ENCODE measurements at regions not wholly inside any gene's neighbourhood (a gene's known extent, or its start where the extent isn't known, plus 50 kb on each side); places are given as distances from the start of the nearest gene placed in this dataset.

DNA sequence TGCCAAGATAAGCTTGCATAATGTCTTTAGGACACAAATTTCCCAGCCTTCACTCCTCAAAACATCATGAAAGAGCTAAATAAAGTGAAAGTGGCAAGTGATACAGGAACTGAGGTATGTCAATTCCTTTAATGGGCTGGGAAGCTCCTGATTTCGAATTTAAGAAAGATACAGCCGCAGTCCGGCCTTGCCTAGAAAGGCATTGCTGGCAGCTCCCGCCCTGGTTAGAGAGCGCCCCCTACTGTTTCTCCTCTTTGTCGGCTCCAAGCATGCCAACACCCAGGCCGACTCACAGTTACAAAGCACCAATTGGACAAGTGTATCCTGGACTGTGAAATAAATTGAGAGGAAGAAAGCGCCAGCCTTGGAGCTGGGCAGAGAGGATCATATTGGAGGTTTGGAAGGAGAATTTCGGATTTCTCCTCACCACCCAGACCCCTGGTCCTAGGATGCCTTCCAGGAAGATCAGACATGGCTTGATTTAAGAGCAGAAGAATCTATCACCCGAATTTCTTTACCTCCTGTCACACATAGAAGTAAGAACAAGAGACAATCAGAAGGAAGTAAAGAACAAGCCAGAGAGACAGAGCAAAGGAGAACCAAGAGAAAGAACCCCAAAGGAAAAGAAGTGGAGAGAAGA is 84.0 kb downstream of the FAM76B start:
- TF ChIP-seq POLR2AphosphoS5 (IDR thresholded peaks at IDR 0.05; ENCODE audit: low read depth, low read length) (no peak), TAF1 (IDR thresholded peaks at IDR 0.05; ENCODE audit: low read depth, low read length) (no peak)
- FAIRE-seq, result peak; percentile 80
- DNase-seq (ENCODE audit: insufficient read length, low spot score), result no peak

DNA sequence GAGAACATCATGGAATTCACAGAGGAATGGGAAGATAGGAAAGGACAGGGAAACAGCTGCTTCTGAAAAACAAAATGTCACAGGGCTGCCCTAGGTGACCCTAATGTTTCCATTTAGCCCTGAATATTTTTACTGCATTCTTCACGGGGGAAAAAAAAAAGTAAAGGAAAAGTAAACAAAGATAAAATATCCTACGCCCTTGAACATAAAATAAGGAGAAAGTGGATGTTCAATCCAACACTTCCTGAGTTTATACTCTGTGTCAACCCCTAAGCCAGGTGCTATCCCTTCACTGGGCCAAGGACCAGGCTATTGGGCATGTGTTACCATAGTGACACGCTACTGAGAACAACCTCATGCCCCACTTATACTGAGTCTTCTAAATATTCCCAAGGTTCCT is 84.7 kb downstream of the FAM76B start:
- TF ChIP-seq POU2F2 (IDR thresholded peaks at IDR 0.05; ENCODE audit: low read depth, low read length) (no peak), POLR2AphosphoS5 (IDR thresholded peaks at IDR 0.05; ENCODE audit: low read depth, low read length) (no peak), TAF1 (IDR thresholded peaks at IDR 0.05; ENCODE audit: low read depth, low read length) (no peak), SPI1 (IDR thresholded peaks at IDR 0.05; ENCODE audit: low read depth, low read length) (no peak), PAX5 (IDR thresholded peaks at IDR 0.05; ENCODE audit: insufficient read depth, low read length, severe bottlenecking) (no peak), POLR2A (IDR thresholded peaks at IDR 0.05; ENCODE audit: low read depth, low read length) (no peak)
- DNase-seq (ENCODE audit: insufficient read length, low spot score) (no peak), FAIRE-seq (no peak)

DNA sequence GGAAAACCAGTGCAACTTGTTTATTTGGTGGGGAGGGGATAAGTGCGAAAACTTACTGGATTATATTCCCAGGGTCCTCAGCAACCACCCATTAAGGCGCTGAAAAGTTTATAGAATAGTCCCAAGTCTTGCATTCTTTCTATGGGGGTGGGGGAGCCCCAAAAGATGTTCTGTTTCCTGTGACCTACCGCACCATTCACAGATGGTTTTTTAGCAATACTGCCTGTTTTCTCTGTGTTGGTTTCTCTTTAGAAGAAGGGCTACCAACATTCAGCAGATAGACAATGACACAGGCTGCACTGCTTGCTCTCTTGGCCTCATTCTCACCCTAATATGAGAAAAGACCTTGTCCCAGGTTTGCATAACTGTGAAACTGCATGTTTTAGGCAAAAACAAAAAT is 86.5 kb downstream of the FAM76B start:
- no peak for FAIRE-seq
- TF ChIP-seq POLR2A (IDR thresholded peaks at IDR 0.05; ENCODE audit: low read depth, low read length) (no peak), POLR2AphosphoS5 (IDR thresholded peaks at IDR 0.05; ENCODE audit: low read depth, low read length) (no peak), POU2F2 (IDR thresholded peaks at IDR 0.05; ENCODE audit: low read depth, low read length) (no peak), SPI1 (IDR thresholded peaks at IDR 0.05; ENCODE audit: low read depth, low read length) (no peak), PAX5 (IDR thresholded peaks at IDR 0.05; ENCODE audit: insufficient read depth, low read length, severe bottlenecking) (no peak), TAF1 (IDR thresholded peaks at IDR 0.05; ENCODE audit: low read depth, low read length) (no peak)
- no peak for DNase-seq (ENCODE audit: insufficient read length, low spot score)

DNA sequence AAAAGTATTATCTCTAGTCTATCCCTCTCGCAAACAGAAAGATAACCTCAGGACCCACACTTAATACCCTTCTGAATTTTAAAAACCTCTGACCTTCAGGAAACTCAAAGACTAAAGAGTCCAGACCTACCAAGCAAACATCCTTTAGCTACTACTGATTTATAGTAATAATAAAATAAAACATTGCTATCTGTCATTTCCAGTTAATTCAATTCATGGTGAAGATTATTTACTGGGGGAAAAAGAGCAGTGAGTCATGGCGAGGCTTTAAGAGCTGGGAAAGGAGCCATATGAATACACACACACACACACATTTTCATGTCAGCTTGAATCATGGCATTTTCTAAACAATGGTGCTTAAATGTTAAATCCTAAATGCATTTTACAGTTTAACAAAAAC is 87.1 kb downstream of the FAM76B start:
- no peak for TF ChIP-seq POLR2A (IDR thresholded peaks at IDR 0.05; ENCODE audit: low read depth, low read length)
- TF ChIP-seq POLR2AphosphoS5 (IDR thresholded peaks at IDR 0.05; ENCODE audit: low read depth, low read length), result no peak
- TF ChIP-seq TAF1 (IDR thresholded peaks at IDR 0.05; ENCODE audit: low read depth, low read length), result no peak
- TF ChIP-seq POU2F2 (IDR thresholded peaks at IDR 0.05; ENCODE audit: low read depth, low read length), result no peak
- no peak for TF ChIP-seq SPI1 (IDR thresholded peaks at IDR 0.05; ENCODE audit: low read depth, low read length)
- no peak for TF ChIP-seq PAX5 (IDR thresholded peaks at IDR 0.05; ENCODE audit: insufficient read depth, low read length, severe bottlenecking)
- DNase-seq (ENCODE audit: insufficient read length, low spot score) (no peak), FAIRE-seq (peak; percentile 40)

DNA sequence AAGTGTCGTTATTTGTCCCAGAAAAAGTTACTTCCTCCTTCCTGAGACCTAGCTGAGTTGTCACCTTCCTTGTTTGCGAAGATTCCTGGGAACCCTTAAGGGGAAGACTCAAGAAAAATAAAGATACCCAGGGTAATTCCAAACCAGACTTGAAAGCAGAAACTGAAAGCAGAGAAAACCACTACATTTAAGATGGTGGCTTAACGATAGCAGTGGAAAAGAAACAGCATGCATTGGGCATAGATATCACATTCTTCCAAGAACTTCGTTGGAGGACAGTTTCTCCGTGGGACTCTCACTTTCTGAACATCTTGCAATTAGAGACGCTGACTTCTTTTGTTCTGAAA is 89.1 kb downstream of the FAM76B start:
- no peak for DNase-seq (ENCODE audit: insufficient read length, low spot score)
- FAIRE-seq, result no peak
- TF ChIP-seq PAX5 (IDR thresholded peaks at IDR 0.05; ENCODE audit: insufficient read depth, low read length, severe bottlenecking) (no peak), POLR2A (IDR thresholded peaks at IDR 0.05; ENCODE audit: low read depth, low read length) (no peak), SPI1 (IDR thresholded peaks at IDR 0.05; ENCODE audit: low read depth, low read length) (no peak), POU2F2 (IDR thresholded peaks at IDR 0.05; ENCODE audit: low read depth, low read length) (no peak), TAF1 (IDR thresholded peaks at IDR 0.05; ENCODE audit: low read depth, low read length) (no peak), POLR2AphosphoS5 (IDR thresholded peaks at IDR 0.05; ENCODE audit: low read depth, low read length) (no peak)

DNA sequence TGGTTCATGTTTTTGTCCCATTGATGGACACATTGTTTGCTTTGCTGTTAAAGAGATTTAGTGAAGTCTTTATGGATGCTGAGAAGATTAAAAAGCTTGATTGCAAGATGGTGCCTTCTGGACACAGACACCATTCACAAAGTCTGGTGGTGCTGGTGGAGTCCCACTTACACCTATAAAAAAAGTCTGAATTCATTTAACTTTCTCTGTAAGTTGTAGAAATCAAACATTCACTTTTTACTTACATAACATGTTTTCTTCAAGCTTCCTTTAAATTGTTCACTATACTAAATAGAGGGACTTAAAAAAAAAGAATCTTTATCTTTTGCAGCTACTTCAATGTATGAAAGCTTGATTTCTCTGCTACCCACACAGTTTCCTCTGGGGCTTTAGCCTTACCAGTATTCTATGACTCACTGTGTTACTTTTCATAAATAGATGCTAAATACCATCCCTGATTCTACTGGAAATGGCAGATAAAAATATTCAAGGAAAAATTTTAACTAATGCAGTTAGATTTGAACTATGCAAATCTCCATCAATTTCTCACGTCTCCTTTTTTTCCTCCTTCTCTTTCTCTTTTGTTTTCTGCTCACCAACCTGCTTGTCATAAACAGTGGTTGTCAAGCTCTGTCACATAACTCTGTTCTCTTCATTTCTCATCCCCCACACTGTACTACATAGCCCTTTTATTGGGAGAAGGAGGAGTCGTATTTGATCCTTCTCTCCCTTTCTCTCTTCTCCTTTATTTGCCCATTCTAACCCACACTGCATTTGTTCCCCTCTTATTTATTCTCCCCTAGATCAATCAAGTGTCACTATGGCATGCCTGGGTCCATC is 89.7 kb downstream of the FAM76B start:
- TF ChIP-seq POLR2AphosphoS5 (IDR thresholded peaks at IDR 0.05; ENCODE audit: low read depth, low read length) (no peak), SPI1 (IDR thresholded peaks at IDR 0.05; ENCODE audit: low read depth, low read length) (no peak), POLR2A (IDR thresholded peaks at IDR 0.05; ENCODE audit: low read depth, low read length) (no peak), PAX5 (IDR thresholded peaks at IDR 0.05; ENCODE audit: insufficient read depth, low read length, severe bottlenecking) (no peak), TAF1 (IDR thresholded peaks at IDR 0.05; ENCODE audit: low read depth, low read length) (no peak), POU2F2 (IDR thresholded peaks at IDR 0.05; ENCODE audit: low read depth, low read length) (no peak)
- DNase-seq (ENCODE audit: insufficient read length, low spot score), result no peak
- FAIRE-seq, result peak; percentile 55

DNA sequence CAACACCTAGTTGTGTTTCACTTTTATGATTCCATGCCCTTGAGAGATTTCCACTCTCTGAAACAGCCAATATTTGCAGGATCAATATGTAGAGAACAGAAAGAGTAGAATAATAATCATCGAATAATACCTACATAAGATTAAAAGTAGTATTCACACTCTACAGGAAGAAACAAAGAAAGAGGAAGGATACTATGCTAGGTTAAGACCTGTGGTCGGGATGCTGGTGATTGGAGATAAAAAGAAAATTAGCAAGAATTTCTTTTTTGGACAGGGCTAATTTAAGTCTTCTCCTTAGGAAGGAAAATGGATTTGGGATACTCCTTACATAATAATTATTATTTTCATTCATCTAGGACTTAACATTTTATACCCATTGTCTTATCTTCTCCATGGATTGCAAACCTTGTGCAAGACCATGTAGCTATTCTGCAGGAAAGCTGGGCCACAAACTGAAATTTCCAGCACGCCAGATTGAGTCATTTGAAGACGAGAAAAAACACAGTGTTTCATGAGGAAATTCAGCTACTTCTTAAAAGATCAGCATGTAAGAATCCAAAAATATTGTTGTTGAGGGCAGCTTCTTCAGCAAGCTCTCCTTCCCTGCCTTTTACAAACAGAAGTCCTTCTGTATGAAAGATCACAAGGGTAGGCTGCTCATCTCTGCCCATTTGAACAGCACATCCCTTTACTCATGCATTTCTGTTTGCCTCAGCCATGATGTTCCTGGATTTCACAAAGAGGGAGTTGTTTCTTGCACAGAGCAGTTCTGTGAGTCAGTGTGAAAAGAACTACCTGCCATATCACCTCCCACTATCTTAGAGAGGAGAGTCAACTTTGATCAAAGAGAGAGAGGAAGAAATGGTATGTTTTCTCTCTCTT is 90.7 kb downstream of the FAM76B start:
- DNase-seq (ENCODE audit: insufficient read length, low spot score), result no peak
- no peak for TF ChIP-seq SPI1 (IDR thresholded peaks at IDR 0.05; ENCODE audit: low read depth, low read length)
- no peak for TF ChIP-seq POLR2AphosphoS5 (IDR thresholded peaks at IDR 0.05; ENCODE audit: low read depth, low read length)
- TF ChIP-seq POU2F2 (IDR thresholded peaks at IDR 0.05; ENCODE audit: low read depth, low read length), result no peak
- no peak for TF ChIP-seq POLR2A (IDR thresholded peaks at IDR 0.05; ENCODE audit: low read depth, low read length)
- TF ChIP-seq TAF1 (IDR thresholded peaks at IDR 0.05; ENCODE audit: low read depth, low read length), result no peak
- TF ChIP-seq PAX5 (IDR thresholded peaks at IDR 0.05; ENCODE audit: insufficient read depth, low read length, severe bottlenecking), result no peak
- no peak for FAIRE-seq

DNA sequence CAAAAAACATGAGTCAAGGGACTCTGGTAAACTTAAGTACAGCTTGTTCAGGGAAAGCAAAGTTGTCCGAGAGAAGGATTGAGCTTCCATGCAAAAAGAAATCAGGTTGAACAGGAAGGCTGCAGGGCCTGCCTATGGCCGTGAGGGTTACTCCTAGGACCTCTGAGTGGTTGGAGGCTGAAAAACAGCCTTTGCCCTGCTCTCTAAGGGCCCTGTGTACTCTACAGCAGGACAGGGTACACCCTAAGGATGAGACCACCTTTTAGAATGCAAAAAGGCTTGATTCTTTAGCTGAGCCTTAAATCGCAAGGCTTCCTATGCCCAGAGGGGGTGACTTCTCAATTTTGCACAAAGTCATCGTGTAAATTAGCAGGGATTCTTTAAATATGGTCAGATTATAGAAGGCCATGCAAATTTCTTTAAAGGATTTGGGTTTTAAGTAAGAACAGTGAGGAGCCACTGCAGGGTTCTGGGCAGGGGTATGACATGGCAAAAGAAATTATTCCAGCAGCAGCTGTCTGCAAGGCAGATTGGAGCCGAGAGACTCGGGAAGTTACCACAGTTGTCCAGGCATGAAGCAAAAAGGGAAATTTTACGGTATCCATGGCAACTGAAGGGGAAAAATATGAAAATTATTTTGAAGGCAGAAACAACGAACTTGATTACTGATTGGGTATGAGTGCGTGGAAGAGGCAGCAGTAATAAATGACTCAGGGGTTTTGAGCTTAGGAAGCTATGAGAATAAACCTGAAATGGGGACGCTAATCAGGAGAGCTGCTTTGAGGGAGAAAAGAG is 91.8 kb downstream of the FAM76B start:
- no peak for FAIRE-seq
- TF ChIP-seq PAX5 (IDR thresholded peaks at IDR 0.05; ENCODE audit: insufficient read depth, low read length, severe bottlenecking), result no peak
- DNase-seq (ENCODE audit: insufficient read length, low spot score), result no peak

DNA sequence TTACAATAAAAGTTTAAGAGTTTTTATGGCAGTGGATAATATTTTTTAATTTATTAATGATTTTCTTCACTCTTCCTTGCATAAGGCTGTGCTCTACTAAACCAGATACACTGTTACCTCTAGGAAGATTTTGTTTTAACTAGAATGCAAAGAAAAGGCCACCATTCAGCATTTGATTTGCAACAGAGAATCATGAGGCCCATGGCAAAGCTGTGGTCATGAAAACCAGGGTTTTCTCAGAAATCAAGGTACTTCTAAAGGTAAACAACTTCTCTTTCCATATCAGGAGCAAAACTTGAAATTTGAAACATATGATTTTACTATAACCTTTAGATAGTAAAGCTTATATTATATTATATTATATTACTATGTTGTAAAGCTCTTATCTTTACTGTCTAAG is 94.4 kb downstream of the FAM76B start:
- no peak for TF ChIP-seq POLR2A (IDR thresholded peaks at IDR 0.05; ENCODE audit: low read depth, low read length)
- no peak for TF ChIP-seq POLR2AphosphoS5 (IDR thresholded peaks at IDR 0.05; ENCODE audit: low read depth, low read length)
- TF ChIP-seq TAF1 (IDR thresholded peaks at IDR 0.05; ENCODE audit: low read depth, low read length), result no peak
- no peak for TF ChIP-seq SPI1 (IDR thresholded peaks at IDR 0.05; ENCODE audit: low read depth, low read length)
- no peak for TF ChIP-seq PAX5 (IDR thresholded peaks at IDR 0.05; ENCODE audit: insufficient read depth, low read length, severe bottlenecking)
- TF ChIP-seq POU2F2 (IDR thresholded peaks at IDR 0.05; ENCODE audit: low read depth, low read length), result no peak
- DNase-seq (ENCODE audit: insufficient read length, low spot score) (no peak), FAIRE-seq (no peak)

Data from GM12891 (cell line).